ENCODE measurements at regions not wholly inside any gene's neighbourhood (a gene's known extent, or its start where the extent isn't known, plus 50 kb on each side); places are given as distances from the start of the nearest gene placed in this dataset.
"Not testable (repeated sequence)": the region's sequence is repeated elsewhere in the genome, so short reads cannot be mapped to it uniquely, and the experiment has no call there.

DNA sequence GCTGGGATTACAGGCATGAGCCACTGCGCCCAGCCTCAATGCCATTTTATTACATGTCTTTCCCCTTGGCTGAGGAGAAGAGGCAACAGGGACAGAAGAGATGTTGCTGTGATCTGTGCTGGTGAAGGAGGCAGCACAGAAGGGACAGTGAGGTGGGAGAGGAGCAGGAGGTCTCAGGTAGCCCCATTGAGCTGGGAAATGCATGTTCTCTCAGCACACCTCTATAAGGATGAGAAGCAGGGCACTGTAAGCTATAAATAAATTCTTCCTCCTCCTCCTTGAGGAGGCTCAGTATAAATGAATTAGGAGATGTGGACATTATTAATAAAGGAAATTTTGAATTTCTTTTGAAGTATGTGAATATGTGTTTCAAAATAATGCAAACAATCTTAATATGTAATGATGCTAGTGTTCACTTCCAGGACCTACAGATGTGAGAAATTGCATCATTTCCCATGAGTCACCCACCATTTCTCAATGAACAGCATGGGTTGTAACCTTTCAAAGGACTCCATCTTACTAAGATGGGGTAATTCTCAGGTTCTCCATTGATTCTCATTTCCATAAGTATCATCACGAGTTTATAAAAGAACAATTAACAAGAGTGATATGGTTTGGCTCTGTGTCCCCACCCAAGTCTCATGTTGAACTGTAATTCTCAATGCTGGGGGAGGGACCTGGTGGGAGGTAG lies 88.9 kb upstream of the ODAD2 start:
- Histone ChIP-seq H3K4me1 (ENCODE audit: control insufficient read depth, insufficient read depth, low read length, poor library complexity, severe bottlenecking) (no peaks in the 10 kb centered on the region), H3K36me3 (ENCODE audit: control insufficient read depth, insufficient read depth, low read length) (peaks cover 22% of the 10 kb centered on the region), H3K9me3 (ENCODE audit: control insufficient read depth, low read length) (no peaks in the 10 kb centered on the region), H3K27ac (ENCODE audit: insufficient read depth, low read length, poor library complexity, severe bottlenecking) (no peak overlapping the region), H3K27me3 (replicated peaks; ENCODE audit: control insufficient read depth, insufficient read depth, low read length, poor library complexity, severe bottlenecking) (no peaks in the 10 kb centered on the region), H3K4me3 (ENCODE audit: insufficient read depth, low read depth, low read length, poor library complexity, severe bottlenecking) (no peak overlapping the region)
- DNase-seq = no peak

DNA sequence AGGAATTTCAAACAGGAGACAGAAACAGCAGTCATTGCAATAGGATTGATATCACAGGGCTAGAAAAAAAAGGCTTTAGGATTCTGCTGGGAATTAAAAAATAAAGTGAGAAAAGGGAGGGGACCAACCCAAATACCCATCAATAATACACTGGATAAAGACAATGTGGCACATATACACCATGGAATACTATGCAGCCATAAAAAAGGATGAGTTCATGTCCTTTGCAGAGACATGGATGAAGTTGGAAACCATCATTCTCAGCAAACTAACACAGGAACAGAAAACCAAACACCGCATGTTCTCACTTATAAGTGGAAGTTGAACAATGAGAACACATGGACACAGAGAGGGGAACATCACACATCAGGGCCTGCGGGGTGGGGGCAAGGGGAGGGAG lies 86.9 kb upstream of the ODAD2 start:
- peaks cover 22% of the 10 kb centered on the region for H3K36me3 ChIP-seq (ENCODE audit: control insufficient read depth, insufficient read depth, low read length)
- not testable (repeated sequence) for H3K27me3 ChIP-seq (replicated peaks; ENCODE audit: control insufficient read depth, insufficient read depth, low read length, poor library complexity, severe bottlenecking); H3K27ac ChIP-seq (ENCODE audit: insufficient read depth, low read length, poor library complexity, severe bottlenecking); H3K4me1 ChIP-seq (ENCODE audit: control insufficient read depth, insufficient read depth, low read length, poor library complexity, severe bottlenecking); DNase-seq; H3K4me3 ChIP-seq (ENCODE audit: insufficient read depth, low read depth, low read length, poor library complexity, severe bottlenecking); H3K9me3 ChIP-seq (ENCODE audit: control insufficient read depth, low read length)

DNA sequence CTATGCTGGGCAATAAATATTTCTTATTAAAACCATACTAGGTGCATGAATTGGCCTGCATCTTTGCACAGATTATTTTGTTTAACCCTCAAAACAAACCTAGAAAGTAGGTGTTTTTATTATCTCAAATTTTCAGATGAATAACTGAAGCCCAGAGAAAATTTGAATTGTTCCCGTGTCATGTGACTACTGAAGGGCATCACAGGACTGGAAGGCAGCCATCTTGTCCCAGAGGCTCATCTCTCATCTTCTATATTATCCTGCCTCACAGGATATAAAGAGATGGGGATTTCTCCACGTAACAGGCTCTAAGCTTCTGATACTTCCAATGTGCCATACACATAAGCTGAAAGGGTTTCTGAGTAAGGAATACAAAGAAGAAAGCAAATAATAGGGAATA lies 84.0 kb upstream of the ODAD2 start:
- no peak overlapping the region for H3K27ac ChIP-seq (ENCODE audit: insufficient read depth, low read length, poor library complexity, severe bottlenecking)
- no peaks in the 10 kb centered on the region for H3K9me3 ChIP-seq (ENCODE audit: control insufficient read depth, low read length)
- H3K36me3 ChIP-seq (ENCODE audit: control insufficient read depth, insufficient read depth, low read length) = peaks cover 11% of the 10 kb centered on the region
- no peak for DNase-seq
- no peaks in the 10 kb centered on the region for H3K27me3 ChIP-seq (replicated peaks; ENCODE audit: control insufficient read depth, insufficient read depth, low read length, poor library complexity, severe bottlenecking)
- no peak overlapping the region for H3K4me3 ChIP-seq (ENCODE audit: insufficient read depth, low read depth, low read length, poor library complexity, severe bottlenecking)
- no peaks in the 10 kb centered on the region for H3K4me1 ChIP-seq (ENCODE audit: control insufficient read depth, insufficient read depth, low read length, poor library complexity, severe bottlenecking)

DNA sequence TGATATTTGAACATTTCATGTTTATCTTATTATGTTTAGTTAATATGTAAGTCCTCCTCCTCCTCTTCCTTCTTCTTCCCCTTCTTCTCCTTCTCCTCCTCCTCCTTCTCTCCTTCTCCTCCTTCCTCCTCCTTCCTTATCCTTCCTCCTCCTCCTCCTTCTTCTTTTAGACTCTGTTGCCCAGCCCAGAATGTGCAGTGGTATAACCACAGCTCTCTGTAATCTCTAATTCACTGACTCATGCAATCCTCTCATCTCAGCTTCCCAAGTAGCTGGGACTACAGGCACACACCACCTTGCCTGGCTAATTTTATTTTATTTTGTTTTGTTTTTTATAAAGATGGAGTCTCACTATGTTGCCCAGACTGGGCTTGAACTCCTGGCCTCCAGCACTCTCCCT lies 83.4 kb upstream of the ODAD2 start:
- Histone ChIP-seq H3K27me3 (replicated peaks; ENCODE audit: control insufficient read depth, insufficient read depth, low read length, poor library complexity, severe bottlenecking) (no peaks in the 10 kb centered on the region), H3K27ac (ENCODE audit: insufficient read depth, low read length, poor library complexity, severe bottlenecking) (no peak overlapping the region), H3K9me3 (ENCODE audit: control insufficient read depth, low read length) (no peaks in the 10 kb centered on the region), H3K36me3 (ENCODE audit: control insufficient read depth, insufficient read depth, low read length) (peaks cover 11% of the 10 kb centered on the region), H3K4me1 (ENCODE audit: control insufficient read depth, insufficient read depth, low read length, poor library complexity, severe bottlenecking) (no peaks in the 10 kb centered on the region), H3K4me3 (ENCODE audit: insufficient read depth, low read depth, low read length, poor library complexity, severe bottlenecking) (no peak overlapping the region)
- no peak for DNase-seq

DNA sequence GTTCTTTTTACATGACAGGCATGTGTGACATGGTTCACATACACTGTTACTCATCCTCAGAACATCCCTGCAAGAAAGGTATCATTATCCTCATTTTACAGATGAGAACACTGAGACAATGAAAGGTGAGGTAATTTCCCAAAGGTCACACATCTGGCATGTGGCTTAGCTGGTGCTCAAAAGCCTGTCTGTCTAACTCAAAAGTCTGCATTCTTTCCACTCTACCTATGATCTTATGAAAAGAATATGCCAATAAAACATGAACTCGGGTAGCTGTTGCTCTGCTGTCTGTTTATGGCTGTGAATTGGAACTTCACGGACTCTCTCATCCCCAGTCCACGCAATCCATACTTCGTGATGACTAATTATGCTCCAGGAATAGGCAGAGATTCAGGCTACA lies 79.0 kb upstream of the ODAD2 start:
- no peak for DNase-seq

DNA sequence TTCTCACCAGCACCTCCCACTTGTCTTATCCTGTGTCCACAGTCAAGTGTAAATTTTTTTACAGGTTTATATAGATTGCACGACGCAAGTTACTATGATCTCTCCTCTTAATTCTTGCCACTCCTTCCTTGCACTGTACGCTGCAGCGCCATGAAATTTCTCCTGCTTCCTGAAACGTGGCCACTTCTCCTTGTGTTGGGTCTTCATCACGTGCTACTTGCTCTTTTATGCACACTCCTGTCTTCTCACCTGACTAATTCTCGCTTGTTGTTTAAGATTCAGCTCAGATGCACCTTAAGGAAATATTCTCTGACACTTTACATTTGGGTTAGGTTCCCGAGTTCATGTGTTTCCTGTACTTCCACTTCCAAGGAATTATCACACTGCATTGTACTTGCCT lies 76.5 kb upstream of the ODAD2 start:
- H3K27ac ChIP-seq (ENCODE audit: insufficient read depth, low read length, poor library complexity, severe bottlenecking) = no peak overlapping the region
- H3K4me3 ChIP-seq (ENCODE audit: insufficient read depth, low read depth, low read length, poor library complexity, severe bottlenecking) = no peak overlapping the region
- H3K27me3 ChIP-seq (replicated peaks; ENCODE audit: control insufficient read depth, insufficient read depth, low read length, poor library complexity, severe bottlenecking) = no peaks in the 10 kb centered on the region
- no peaks in the 10 kb centered on the region for H3K36me3 ChIP-seq (ENCODE audit: control insufficient read depth, insufficient read depth, low read length)
- no peaks in the 10 kb centered on the region for H3K9me3 ChIP-seq (ENCODE audit: control insufficient read depth, low read length)
- no peaks in the 10 kb centered on the region for H3K4me1 ChIP-seq (ENCODE audit: control insufficient read depth, insufficient read depth, low read length, poor library complexity, severe bottlenecking)
- no peak for DNase-seq

More for the DNA sequence above, 79.0 kb upstream of the ODAD2 start:
- H3K4me1 ChIP-seq (ENCODE audit: control insufficient read depth, insufficient read depth, low read length, poor library complexity, severe bottlenecking) = no peaks in the 10 kb centered on the region
- no peak overlapping the region for H3K27ac ChIP-seq (ENCODE audit: insufficient read depth, low read length, poor library complexity, severe bottlenecking)
- H3K9me3 ChIP-seq (ENCODE audit: control insufficient read depth, low read length) = no peaks in the 10 kb centered on the region
- H3K36me3 ChIP-seq (ENCODE audit: control insufficient read depth, insufficient read depth, low read length) = no peaks in the 10 kb centered on the region
- no peaks in the 10 kb centered on the region for H3K27me3 ChIP-seq (replicated peaks; ENCODE audit: control insufficient read depth, insufficient read depth, low read length, poor library complexity, severe bottlenecking)
- H3K4me3 ChIP-seq (ENCODE audit: insufficient read depth, low read depth, low read length, poor library complexity, severe bottlenecking) = no peak overlapping the region

DNA sequence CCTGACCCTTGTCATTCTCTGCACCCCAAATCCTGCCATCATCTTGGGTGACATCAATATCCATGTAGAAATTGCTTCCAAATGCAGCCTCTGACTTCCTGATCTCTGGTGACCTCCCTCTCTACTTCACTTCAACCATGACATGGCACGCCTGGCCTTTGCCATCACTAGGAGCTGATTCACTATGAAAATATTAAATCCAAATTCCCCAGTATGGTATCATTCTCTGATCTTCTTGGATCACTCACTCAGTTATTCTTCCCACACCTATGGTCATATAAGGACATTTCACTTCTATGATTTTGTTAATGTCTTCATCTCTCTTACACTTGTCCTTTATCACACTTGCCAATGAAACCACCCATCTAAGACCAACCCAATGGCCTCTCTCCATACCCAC lies 73.7 kb upstream of the ODAD2 start:
- no peak for DNase-seq
- Histone ChIP-seq H3K27me3 (replicated peaks; ENCODE audit: control insufficient read depth, insufficient read depth, low read length, poor library complexity, severe bottlenecking) (no peaks in the 10 kb centered on the region), H3K9me3 (ENCODE audit: control insufficient read depth, low read length) (no peaks in the 10 kb centered on the region)

DNA sequence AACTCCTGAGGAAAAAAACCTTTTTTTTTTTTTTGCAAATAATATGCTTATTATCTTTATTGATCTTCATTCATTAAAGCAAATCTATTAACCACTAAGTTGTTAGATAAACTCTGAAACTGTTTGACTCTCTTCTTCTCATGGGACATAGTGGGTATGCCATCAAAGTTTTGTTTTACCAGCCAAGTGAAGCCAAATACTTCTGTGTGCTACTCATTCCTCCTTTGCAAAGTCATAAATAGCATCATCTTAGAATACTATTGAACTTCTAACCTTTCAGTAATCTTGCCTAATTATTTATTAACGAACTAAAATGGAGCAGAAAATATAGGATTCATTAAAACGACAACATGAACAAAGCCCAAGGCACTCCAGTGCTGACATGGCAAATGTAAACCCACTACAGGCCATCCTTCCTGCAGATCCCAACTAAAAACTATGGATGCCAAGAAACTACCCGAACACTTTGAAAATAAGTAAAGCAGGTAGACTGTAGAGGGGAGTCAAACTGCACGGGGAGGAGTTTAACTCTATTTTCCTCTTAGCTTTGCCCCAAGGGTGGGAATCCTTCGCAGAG lies 61.2 kb upstream of the ODAD2 start:
- Histone ChIP-seq H3K27me3 (replicated peaks; ENCODE audit: control insufficient read depth, insufficient read depth, low read length, poor library complexity, severe bottlenecking) (no peaks in the 10 kb centered on the region), H3K27ac (ENCODE audit: insufficient read depth, low read length, poor library complexity, severe bottlenecking) (no peak overlapping the region)

More for the DNA sequence above, 73.7 kb upstream of the ODAD2 start:
- Histone ChIP-seq H3K4me3 (ENCODE audit: insufficient read depth, low read depth, low read length, poor library complexity, severe bottlenecking) (no peak overlapping the region), H3K27ac (ENCODE audit: insufficient read depth, low read length, poor library complexity, severe bottlenecking) (no peak overlapping the region), H3K4me1 (ENCODE audit: control insufficient read depth, insufficient read depth, low read length, poor library complexity, severe bottlenecking) (no peaks in the 10 kb centered on the region), H3K36me3 (ENCODE audit: control insufficient read depth, insufficient read depth, low read length) (no peaks in the 10 kb centered on the region)

DNA sequence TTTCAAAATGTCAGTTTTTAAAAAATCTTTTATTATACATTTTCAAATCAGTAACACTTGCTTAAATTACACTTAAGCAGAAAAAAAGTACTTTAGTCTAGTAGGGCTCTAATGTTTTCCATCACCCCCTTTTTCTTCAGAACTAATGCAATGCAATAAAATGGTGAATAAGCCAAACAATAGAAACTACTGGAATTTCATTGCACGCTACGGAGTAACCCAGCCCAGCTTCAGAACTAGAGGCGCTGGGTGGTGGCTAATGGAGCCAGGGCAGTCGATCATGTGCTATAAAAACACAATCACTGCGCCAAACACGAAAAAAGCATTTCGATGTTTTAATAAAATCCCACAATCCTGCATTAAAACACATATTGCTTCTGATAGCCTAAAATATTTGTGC lies 59.9 kb upstream of the ODAD2 start:
- no peak for DNase-seq
- H3K9me3 ChIP-seq (ENCODE audit: control insufficient read depth, low read length) = no peaks in the 10 kb centered on the region
- H3K27ac ChIP-seq (ENCODE audit: insufficient read depth, low read length, poor library complexity, severe bottlenecking) = no peak overlapping the region
- no peaks in the 10 kb centered on the region for H3K27me3 ChIP-seq (replicated peaks; ENCODE audit: control insufficient read depth, insufficient read depth, low read length, poor library complexity, severe bottlenecking)
- H3K4me3 ChIP-seq (ENCODE audit: insufficient read depth, low read depth, low read length, poor library complexity, severe bottlenecking) = no peak overlapping the region
- H3K36me3 ChIP-seq (ENCODE audit: control insufficient read depth, insufficient read depth, low read length) = peaks cover 24% of the 10 kb centered on the region
- no peaks in the 10 kb centered on the region for H3K4me1 ChIP-seq (ENCODE audit: control insufficient read depth, insufficient read depth, low read length, poor library complexity, severe bottlenecking)

More for the DNA sequence above, 61.2 kb upstream of the ODAD2 start:
- Histone ChIP-seq H3K4me3 (ENCODE audit: insufficient read depth, low read depth, low read length, poor library complexity, severe bottlenecking) (no peak overlapping the region), H3K36me3 (ENCODE audit: control insufficient read depth, insufficient read depth, low read length) (peaks cover 20% of the 10 kb centered on the region), H3K4me1 (ENCODE audit: control insufficient read depth, insufficient read depth, low read length, poor library complexity, severe bottlenecking) (no peaks in the 10 kb centered on the region), H3K9me3 (ENCODE audit: control insufficient read depth, low read length) (no peaks in the 10 kb centered on the region)
- DNase-seq = no peak

DNA sequence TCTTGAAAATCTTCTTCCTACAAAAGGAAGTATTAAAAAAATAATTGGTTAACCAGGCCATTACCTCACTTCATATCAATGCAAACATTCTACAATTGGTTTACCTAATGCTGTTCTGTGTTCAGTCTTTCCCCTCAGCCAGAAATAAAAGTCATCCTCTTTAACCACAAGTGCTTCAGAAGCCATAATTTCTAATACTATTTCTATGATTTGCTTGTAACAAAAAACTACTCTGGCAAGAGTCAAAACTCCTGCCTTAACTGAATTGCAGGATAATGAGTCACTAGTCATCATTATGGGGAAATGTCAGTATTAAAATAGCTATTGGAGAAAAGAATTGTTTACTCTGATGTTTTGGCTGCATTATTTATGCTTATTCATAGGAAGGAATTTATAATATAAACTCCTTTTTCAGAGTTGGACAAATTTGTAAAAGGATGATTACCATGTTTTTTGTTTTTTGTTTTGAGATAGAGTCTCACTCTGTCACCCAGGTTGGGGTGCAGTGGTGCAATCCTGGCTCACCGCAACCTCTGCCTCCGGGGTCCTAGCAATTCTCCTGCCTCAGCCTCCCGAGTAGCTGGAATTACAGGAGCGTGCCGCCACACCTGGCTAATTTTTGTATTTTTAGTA lies 55.5 kb upstream of the ODAD2 start:
- peaks cover 24% of the 10 kb centered on the region for H3K36me3 ChIP-seq (ENCODE audit: control insufficient read depth, insufficient read depth, low read length)
- no peaks in the 10 kb centered on the region for H3K9me3 ChIP-seq (ENCODE audit: control insufficient read depth, low read length)
- no peak overlapping the region for H3K4me3 ChIP-seq (ENCODE audit: insufficient read depth, low read depth, low read length, poor library complexity, severe bottlenecking)
- DNase-seq = no peak
- H3K27me3 ChIP-seq (replicated peaks; ENCODE audit: control insufficient read depth, insufficient read depth, low read length, poor library complexity, severe bottlenecking) = no peaks in the 10 kb centered on the region
- no peak overlapping the region for H3K27ac ChIP-seq (ENCODE audit: insufficient read depth, low read length, poor library complexity, severe bottlenecking)
- H3K4me1 ChIP-seq (ENCODE audit: control insufficient read depth, insufficient read depth, low read length, poor library complexity, severe bottlenecking) = no peaks in the 10 kb centered on the region
